M059J (cell line): ENCODE measurements at regions not wholly inside any gene's neighbourhood (a gene's known extent, or its start where the extent isn't known, plus 50 kb on each side); places are given as distances from the start of the nearest gene placed in this dataset.
"Not testable (repeated sequence)": the region's sequence is repeated elsewhere in the genome, so short reads cannot be mapped to it uniquely, and the experiment has no call there.

Source experiments
- DNase-seq: peaks from one replicate; pipeline ENCODE4 v3.0.0-alpha.2; 2012; ENCODE audit warnings: low read depth

- no peak for DNase-seq
Measured at GRCh38 chr14:89743828-89744227, 210.7 kb downstream of the EFCAB11 start.

GRCh38 chr14:89740241-89740640 lies 214.3 kb downstream of the EFCAB11 start:
- DNase-seq = no peak

GRCh38 chr14:89736881-89737280 lies 217.6 kb downstream of the EFCAB11 start:
- no peak for DNase-seq

GRCh38 chr14:89731396-89731933 lies 223.1 kb downstream of the EFCAB11 start:
- no peak for DNase-seq

- DNase-seq = no peak
Measured at GRCh38 chr14:89730687-89731086, 223.8 kb downstream of the EFCAB11 start.

- DNase-seq = no peak
Measured at GRCh38 chr14:89728964-89729363, 225.6 kb downstream of the EFCAB11 start.

GRCh38 chr14:89726226-89726625 lies 228.3 kb downstream of the EFCAB11 start:
- not testable (repeated sequence) for DNase-seq

- DNase-seq = no peak
Measured at GRCh38 chr14:89724628-89724960, 229.9 kb downstream of the EFCAB11 start.

GRCh38 chr14:89723930-89724627 lies 230.5 kb downstream of the EFCAB11 start:
- DNase-seq = no peak

- DNase-seq = no peak
Measured at GRCh38 chr14:89721956-89722355, 232.6 kb downstream of the EFCAB11 start.

GRCh38 chr14:89720741-89721729 lies 233.5 kb downstream of the EFCAB11 start:
- no peak for DNase-seq

GRCh38 chr14:89720076-89720687 lies 234.3 kb downstream of the EFCAB11 start:
- no peak for DNase-seq

- no peak for DNase-seq
Measured at GRCh38 chr14:89719366-89720075, 235.0 kb downstream of the EFCAB11 start.

- no peak for DNase-seq
Measured at GRCh38 chr14:89708982-89709625, 245.4 kb downstream of the EFCAB11 start.

- DNase-seq = no peak
Measured at GRCh38 chr14:89707086-89707485, 247.4 kb downstream of the EFCAB11 start.

GRCh38 chr14:89702876-89703200 lies 251.7 kb downstream of the EFCAB11 start:
- no peak for DNase-seq

- DNase-seq = peak; percentile 23
Measured at GRCh38 chr14:89702073-89702875, 252.3 kb downstream of the EFCAB11 start.

- DNase-seq = peak; percentile 74
Measured at GRCh38 chr14:89701211-89702043, 253.1 kb downstream of the EFCAB11 start.

GRCh38 chr14:89700801-89701200 lies 253.7 kb downstream of the EFCAB11 start:
- no peak for DNase-seq
